ENCODE measurements at regions not wholly inside any gene's neighbourhood (a gene's known extent, or its start where the extent isn't known, plus 50 kb on each side); places are given as distances from the start of the nearest gene placed in this dataset.

- no peak for ATAC-seq
- intact Hi-C loops (cut with micrococcal nuclease): no loop called here
These were observed 164.3 kb upstream of the NPSR1 start for GRCh38 chr7:34493752-34494151.

More at GRCh38 chr7:34493752-34494151, 164.3 kb upstream of the NPSR1 start:
- 0% methylated on average over 4 of the region's 4 CpGs for WGBS (ENCODE audit: insufficient coverage, low coverage, missing lambda C conversion rate)
- Histone ChIP-seq H3K27me3 (ENCODE audit: control insufficient read depth in 2 of 2, insufficient read depth in 2 of 2, low read length in 2 of 2) (no peaks in the 10 kb centered on the region), H3K9me3 (replicated peaks; ENCODE audit: control insufficient read depth, insufficient read depth, low read depth, low read length) (peaks cover 1% of the 10 kb centered on the region; the same call in 1 of the 2 replicates), H3K36me3 (ENCODE audit: control insufficient read depth, insufficient read depth, low read length) (no peaks in the 10 kb centered on the region), H3K9me1 (ENCODE audit: control insufficient read depth, insufficient read depth, low read length) (no peaks in the 10 kb centered on the region), H3K9ac (ENCODE audit: insufficient read depth in 1 of 2, low read depth in 2 of 2, low read length in 2 of 2) (no peak overlapping the region), H3K79me2 (ENCODE audit: control insufficient read depth, insufficient read depth, low read length) (no peaks in the 10 kb centered on the region), H3K4me2 (ENCODE audit: insufficient read depth, low read length) (no peak overlapping the region), H4K20me1 (replicated peaks; ENCODE audit: control insufficient read depth, insufficient read depth, low read length) (no peaks in the 10 kb centered on the region), H2AFZ (ENCODE audit: low read depth, low read length) (no peak overlapping the region), H3K4me3 (no peak overlapping the region), H3K27ac (ENCODE audit: extremely low read depth, low read depth, low read length) (no peak overlapping the region), H3K4me1 (replicated peaks in 1 of 2; ENCODE audit: control insufficient read depth in 2 of 2, insufficient read depth in 2 of 2, low read length in 2 of 2) (no peaks in the 10 kb centered on the region)
- TF ChIP-seq ZNF644 (tag; IDR thresholded peaks at IDR 0.05; ENCODE audit: low read depth) (no peak), ZNF134 (CRISPR knock-in tag; conservative IDR thresholded peaks at IDR 0.05) (no peak), ZNF24 (IDR thresholded peaks at IDR 0.05) (no peak), ARNT (IDR thresholded peaks at IDR 0.05) (no peak), MYBL2 (IDR thresholded peaks at IDR 0.05; ENCODE audit: low read depth) (no peak), MYBL2 (CRISPR knock-in tag; IDR thresholded peaks at IDR 0.05; ENCODE audit: borderline replicate concordance) (no peak), TEAD4 (IDR thresholded peaks at IDR 0.05; ENCODE audit: low read length) (no peak), TEAD4 (CRISPR knock-in tag; IDR thresholded peaks at IDR 0.05; ENCODE audit: borderline replicate concordance) (no peak), ZNF282 (CRISPR knock-in tag; IDR thresholded peaks at IDR 0.05) (no peak), CREBBP (IDR thresholded peaks at IDR 0.05; ENCODE audit: low read depth, low read length) (no peak), ZBTB5 (IDR thresholded peaks at IDR 0.05) (no peak), MBD2 (IDR thresholded peaks at IDR 0.05; ENCODE audit: borderline replicate concordance, low read depth) (no peak), POLR2G (IDR thresholded peaks at IDR 0.05; ENCODE audit: low read depth, low read length) (no peak)
- BruUV-seq (replicated peaks): no TSS peak
- ChIA-PET POLR2A (no interaction called here), CTCF (ENCODE audit: low intra/inter-chr PET ratio) (no interaction called here)
- DNase-seq (ENCODE audit: extremely low read depth in 1 of 4, low spot score in 3 of 4) (no peak), FAIRE-seq (no peak)
- in situ Hi-C loops (cut with MboI): no loop called here
